CD4-positive, alpha-beta T cell (primary cell): ENCODE measurements at regions not wholly inside any gene's neighbourhood (a gene's known extent, or its start where the extent isn't known, plus 50 kb on each side); places are given as distances from the start of the nearest gene placed in this dataset.

Experiments used
- ATAC-seq: fragments of 200-7000 bp; cut with Tn5 transposase; one replicate; pipeline ENCODE4 v1.10.0; 2022; ENCODE audit warnings: mild to moderate bottlenecking; ENCODE audit not compliant: poor library complexity
- CTCF ChIA-PET: fragments of 350-600 bp; sonication (Branson Sonifier 250); formaldehyde crosslinking; loops from one replicate; lab custom pipeline; 2021; ENCODE audit warnings: antibody characterized with exemption, inconsistent platforms; lab: Charles Lee
- POLR2A ChIA-PET: fragments of 350-600 bp; sonication (Branson Sonifier 250); formaldehyde crosslinking; loops from one replicate; lab custom pipeline; 2021; ENCODE audit warnings: antibody characterized with exemption, inconsistent platforms; lab: Charles Lee
- DNase-seq, 14 experiments: peaks; one replicate each; pipeline ENCODE4 v3.0.0-alpha.2; 2013 to 2020; ENCODE audit warnings: mixed read lengths in 2 of 14
- H3K27ac ChIP-seq, 2 donors: one replicate each; pipeline versions ENCODE4 v1.5.1 to v1.7.0; 2013; ENCODE audit warnings: low read length in 2 of 2, low read depth in 1 of 2, mild to moderate bottlenecking in 1 of 2
- H3K27me3 ChIP-seq, 2 experiments: 1 replicate in 1 of 2; 2 replicates in 1 of 2; pipeline versions ENCODE4 v1.6.1 to v1.7.0; 2013; ENCODE audit warnings: low read length in 2 of 2, control low read depth in 1 of 2, mild to moderate bottlenecking in 1 of 2, moderate library complexity in 1 of 2; ENCODE audit not compliant: insufficient read depth in 2 of 2, control insufficient read depth in 1 of 2
- H3K36me3 ChIP-seq: one replicate; pipeline ENCODE4 v1.6.1; 2013; ENCODE audit warnings: low read length, control low read depth; ENCODE audit not compliant: insufficient read depth
- H3K4me1 ChIP-seq: one replicate; pipeline ENCODE4 v1.6.1; 2013; ENCODE audit warnings: low read length, control low read depth; ENCODE audit not compliant: insufficient read depth
- H3K4me3 ChIP-seq: one replicate; pipeline ENCODE4 v1.5.1; 2013; ENCODE audit warnings: mild to moderate bottlenecking, low read length, moderate library complexity
- H3K9me3 ChIP-seq, 2 experiments: 1 replicate in 1 of 2; 2 replicates in 1 of 2; pipeline versions ENCODE4 v1.6.1 to v1.7.0; 2013; ENCODE audit warnings: low read length in 2 of 2, mild to moderate bottlenecking in 2 of 2, control low read depth in 1 of 2, moderate library complexity in 1 of 2; ENCODE audit not compliant: control insufficient read depth in 1 of 2, insufficient read depth in 1 of 2
- H3K27ac Mint-ChIP-seq: one replicate; pipeline ENCODE4 v1.8.0; 2020; ENCODE audit warnings: mixed read lengths
- H3K27me3 Mint-ChIP-seq: one replicate; pipeline ENCODE4 v1.8.0; 2021; ENCODE audit warnings: mixed read lengths
- H3K36me3 Mint-ChIP-seq: one replicate; pipeline ENCODE4 v1.8.0; 2021; ENCODE audit warnings: low read depth, mixed read lengths
- H3K4me1 Mint-ChIP-seq: one replicate; pipeline ENCODE4 v1.8.0; 2021; ENCODE audit warnings: low read depth, mixed read lengths
- H3K4me3 Mint-ChIP-seq: one replicate; pipeline ENCODE4 v1.8.0; 2020; ENCODE audit warnings: mild to moderate bottlenecking, mixed read lengths
- H3K9me3 Mint-ChIP-seq: one replicate; pipeline ENCODE4 v1.8.0; 2020; ENCODE audit warnings: mixed read lengths
- CTCF ChIP-seq: fragments of 200-600 bp; IDR thresholded peaks from one replicate; pipeline ENCODE4 v1.8.0; 2022; ENCODE audit warnings: antibody characterized with exemption, mild to moderate bottlenecking
- intact Hi-C, 2 experiments: fragments of 100-400 bp; cut with DNase I in 1 of 2; cut with micrococcal nuclease in 1 of 2; formaldehyde crosslinking; loops; one replicate each; pipeline versions ENCODE4 v1.15.1 to v1.9.0; 2023 to 2025; cut with DNase I, micrococcal nuclease

GRCh38 chr1:30304080-30304479 lies 419.3 kb downstream of the MATN1 start:
- ChIA-PET POLR2A (no interaction called here), CTCF (no interaction called here)
- Mint-ChIP-seq H3K36me3 (no peaks in the 10 kb centered on the region), H3K4me1 (no peaks in the 10 kb centered on the region), H3K4me3 (no peak overlapping the region), H3K27me3 (peaks cover 55% of the 10 kb centered on the region), H3K9me3 (no peaks in the 10 kb centered on the region), H3K27ac (no peak overlapping the region)
- H3K4me3 ChIP-seq: no peak overlapping the region
- no peaks in the 10 kb centered on the region for H3K4me1 ChIP-seq
- H3K27me3 ChIP-seq: peaks cover 18 to 24% of the 10 kb centered on the region in 2 experiments
- ATAC-seq: no peak
- peaks cover 0 to 4% of the 10 kb centered on the region in 2 experiments for H3K9me3 ChIP-seq
- H3K27ac ChIP-seq: no peak overlapping the region
- H3K36me3 ChIP-seq: no peaks in the 10 kb centered on the region
- intact Hi-C loops: no loop called here
- no peak for TF ChIP-seq CTCF
- no peak for DNase-seq

GRCh38 chr1:30303387-30303786 lies 420.0 kb downstream of the MATN1 start:
- no peak for TF ChIP-seq CTCF
- Histone ChIP-seq H3K4me1 (no peaks in the 10 kb centered on the region), H3K9me3 (peaks cover 0 to 4% of the 10 kb centered on the region in 2 experiments), H3K36me3 (no peaks in the 10 kb centered on the region), H3K4me3 (no peak overlapping the region), H3K27me3 (peaks cover 18 to 19% of the 10 kb centered on the region in 2 experiments), H3K27ac (no peak overlapping the region)
- POLR2A ChIA-PET: no interaction called here
- Mint-ChIP-seq H3K36me3 (no peaks in the 10 kb centered on the region), H3K27ac (no peak overlapping the region), H3K9me3 (no peaks in the 10 kb centered on the region), H3K4me1 (no peaks in the 10 kb centered on the region), H3K27me3 (peaks cover 49% of the 10 kb centered on the region), H3K4me3 (no peak overlapping the region)
- ATAC-seq (no peak), DNase-seq (no peak)
- CTCF ChIA-PET: no interaction called here
- intact Hi-C loops: no loop called here

- H3K9me3 ChIP-seq: peaks cover 0 to 4% of the 10 kb centered on the region in 2 experiments
- Mint-ChIP-seq H3K27ac (no peak overlapping the region), H3K27me3 (peaks cover 44% of the 10 kb centered on the region), H3K4me3 (no peak overlapping the region), H3K4me1 (no peaks in the 10 kb centered on the region), H3K9me3 (no peaks in the 10 kb centered on the region), H3K36me3 (no peaks in the 10 kb centered on the region)
- no peak for DNase-seq
- no peaks in the 10 kb centered on the region for H3K36me3 ChIP-seq
- H3K4me1 ChIP-seq: no peaks in the 10 kb centered on the region
- ATAC-seq: no peak
- H3K27me3 ChIP-seq: peaks cover 15 to 18% of the 10 kb centered on the region in 2 experiments
- H3K4me3 ChIP-seq: no peak overlapping the region
- intact Hi-C loops: no loop called here
- no peak overlapping the region for H3K27ac ChIP-seq
- ChIA-PET POLR2A (no interaction called here), CTCF (no interaction called here)
- TF ChIP-seq CTCF: no peak
Measured at GRCh38 chr1:30302858-30303257, 420.5 kb downstream of the MATN1 start.
